OCI-LY7 (cell line): ENCODE measurements at regions not wholly inside any gene's neighbourhood (a gene's known extent, or its start where the extent isn't known, plus 50 kb on each side); places are given as distances from the start of the nearest gene placed in this dataset.

Experiments used
- CTCF ChIP-seq: fragments of 200-600 bp; sonication (generic); conservative IDR thresholded peaks from 2 replicates; pipeline ENCODE4 v1.5.1; 2014; ENCODE audit warnings: mild to moderate bottlenecking, antibody characterized with exemption, low read length, moderate library complexity, mixed read lengths
- EZH2phosphoT487 ChIP-seq: fragments of 200-600 bp; sonication (generic); IDR thresholded peaks from 2 replicates; pipeline ENCODE4 v1.6.1; 2018; ENCODE audit warnings: low read depth, borderline replicate concordance, mild to moderate bottlenecking, mixed run types, antibody characterized with exemption, low read length, moderate library complexity, mixed read lengths

- TF ChIP-seq CTCF (no peak), EZH2phosphoT487 (no peak)
Measured at GRCh38 chrX:9271789-9272525, 192.9 kb upstream of the TBL1X start.
